ENCODE measurements at regions not wholly inside any gene's neighbourhood (a gene's known extent, or its start where the extent isn't known, plus 50 kb on each side); places are given as distances from the start of the nearest gene placed in this dataset.

DNA sequence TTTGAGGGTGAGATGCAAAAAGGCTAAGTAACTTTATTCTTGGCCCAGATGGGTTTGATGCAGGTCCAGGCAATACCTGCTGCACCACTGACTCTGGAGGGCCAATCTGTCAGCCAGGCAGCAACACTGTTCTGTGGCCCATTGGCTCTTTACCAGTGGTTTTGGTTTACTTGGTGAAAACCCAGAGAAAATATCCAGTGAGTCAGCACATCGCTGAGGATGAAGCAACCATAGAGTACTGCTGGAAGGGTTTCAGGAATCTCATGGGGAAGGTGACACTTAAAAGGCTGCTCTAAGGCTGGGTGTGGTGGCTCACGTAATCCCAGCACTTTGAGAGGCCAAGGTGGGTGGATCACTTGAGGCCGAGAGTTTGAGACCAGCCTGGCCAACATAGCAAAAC lies 192.5 kb upstream of the FAM98A start:
- DNase-seq = no peak

DNA sequence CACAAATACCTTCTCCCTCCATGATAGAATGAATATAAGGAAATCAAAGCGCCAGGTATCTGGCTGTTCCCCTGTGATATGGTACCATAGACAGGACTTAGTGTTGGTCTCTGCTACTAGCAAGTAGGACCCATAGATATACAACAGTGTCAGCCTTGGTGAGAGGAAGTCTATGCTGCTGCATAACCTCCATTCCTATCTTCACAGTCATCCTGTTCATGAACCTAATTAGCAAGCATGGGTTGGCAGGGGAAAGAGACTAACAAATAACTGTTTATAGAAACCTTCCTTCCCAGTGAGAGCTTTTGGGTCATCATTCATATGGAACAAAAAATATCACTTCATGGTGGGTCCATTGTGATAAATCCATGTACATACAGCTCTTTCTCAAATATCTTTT lies 188.9 kb upstream of the FAM98A start:
- DNase-seq = no peak

DNA sequence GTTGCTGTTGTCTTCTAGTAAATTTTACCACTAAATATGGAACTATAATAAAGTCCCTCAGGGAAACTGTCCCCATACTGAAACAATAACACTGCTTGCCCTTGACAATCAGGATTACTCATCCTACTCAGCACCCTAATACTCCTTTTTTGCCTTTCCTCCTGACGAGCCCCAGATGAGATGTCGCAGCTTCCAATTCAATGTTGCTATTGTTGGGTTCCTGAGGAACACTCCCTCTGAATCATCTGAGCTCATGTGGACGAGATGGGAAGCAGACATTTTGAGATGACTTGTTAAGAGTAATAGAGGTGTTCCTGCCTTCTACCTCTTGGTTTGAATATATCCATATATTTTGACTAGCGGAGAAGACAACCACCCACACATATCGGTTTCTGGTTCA lies 187.8 kb upstream of the FAM98A start:
- DNase-seq = no peak

DNA sequence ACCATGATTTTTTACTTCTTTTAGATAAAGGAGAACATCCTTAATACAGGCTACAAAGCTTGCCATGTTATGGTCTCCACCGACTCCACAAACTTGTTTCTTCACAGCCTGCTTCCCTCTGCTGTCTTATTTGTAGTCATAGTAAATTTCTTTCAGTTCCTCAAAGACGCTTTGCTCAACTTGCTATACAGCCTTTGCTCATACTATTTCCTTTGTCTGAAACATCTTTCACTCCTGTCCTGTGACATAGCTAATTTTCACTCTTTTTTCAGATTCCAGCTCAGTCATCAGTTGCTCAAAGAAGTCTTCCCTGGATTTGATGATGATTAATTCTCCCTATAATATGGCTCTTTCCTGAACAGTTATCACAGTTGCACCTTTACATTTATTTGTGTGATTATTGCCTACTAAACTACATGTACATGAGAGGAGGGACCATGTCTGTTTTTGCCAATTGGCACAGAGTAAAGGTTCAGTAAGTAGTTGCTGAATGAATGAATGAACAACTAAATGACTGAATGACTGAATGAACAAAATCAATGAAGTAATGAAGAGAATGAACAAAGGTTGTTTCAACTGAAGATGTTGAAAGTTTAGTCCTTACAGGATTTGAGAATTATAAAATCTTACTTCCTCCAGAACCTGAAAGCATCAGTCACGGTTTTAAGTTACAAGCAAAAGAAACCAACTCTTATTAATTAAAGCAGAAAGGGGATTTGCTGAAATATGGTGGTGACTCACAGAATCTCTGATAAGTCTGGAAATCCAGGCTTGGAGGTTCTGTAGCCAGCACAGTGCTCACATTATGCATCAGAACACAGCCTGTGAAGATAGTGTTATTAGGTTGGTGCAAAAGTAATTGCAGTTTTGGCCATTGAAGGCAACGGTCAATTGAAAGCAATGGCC lies 186.4 kb upstream of the FAM98A start:
- no peak for DNase-seq

DNA sequence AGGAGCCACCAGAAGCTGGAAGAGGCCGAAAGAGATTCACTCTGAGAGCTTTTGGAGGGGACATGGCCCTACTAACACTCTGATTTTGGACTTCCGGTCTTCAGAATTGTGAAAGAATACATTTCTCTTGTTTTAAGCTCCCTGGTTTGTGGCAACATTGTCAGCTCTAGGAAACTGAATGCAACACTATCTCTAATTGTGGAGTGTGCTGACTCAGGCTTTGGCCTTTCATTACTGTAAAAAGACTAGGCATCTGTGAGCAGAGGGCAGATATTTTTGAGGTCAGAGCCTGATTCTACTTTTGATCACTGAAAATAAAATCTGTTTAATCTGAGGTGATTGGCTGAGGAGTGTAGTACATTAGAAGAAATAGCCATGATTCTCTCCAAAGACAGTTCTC lies 185.4 kb upstream of the FAM98A start:
- DNase-seq = no peak

DNA sequence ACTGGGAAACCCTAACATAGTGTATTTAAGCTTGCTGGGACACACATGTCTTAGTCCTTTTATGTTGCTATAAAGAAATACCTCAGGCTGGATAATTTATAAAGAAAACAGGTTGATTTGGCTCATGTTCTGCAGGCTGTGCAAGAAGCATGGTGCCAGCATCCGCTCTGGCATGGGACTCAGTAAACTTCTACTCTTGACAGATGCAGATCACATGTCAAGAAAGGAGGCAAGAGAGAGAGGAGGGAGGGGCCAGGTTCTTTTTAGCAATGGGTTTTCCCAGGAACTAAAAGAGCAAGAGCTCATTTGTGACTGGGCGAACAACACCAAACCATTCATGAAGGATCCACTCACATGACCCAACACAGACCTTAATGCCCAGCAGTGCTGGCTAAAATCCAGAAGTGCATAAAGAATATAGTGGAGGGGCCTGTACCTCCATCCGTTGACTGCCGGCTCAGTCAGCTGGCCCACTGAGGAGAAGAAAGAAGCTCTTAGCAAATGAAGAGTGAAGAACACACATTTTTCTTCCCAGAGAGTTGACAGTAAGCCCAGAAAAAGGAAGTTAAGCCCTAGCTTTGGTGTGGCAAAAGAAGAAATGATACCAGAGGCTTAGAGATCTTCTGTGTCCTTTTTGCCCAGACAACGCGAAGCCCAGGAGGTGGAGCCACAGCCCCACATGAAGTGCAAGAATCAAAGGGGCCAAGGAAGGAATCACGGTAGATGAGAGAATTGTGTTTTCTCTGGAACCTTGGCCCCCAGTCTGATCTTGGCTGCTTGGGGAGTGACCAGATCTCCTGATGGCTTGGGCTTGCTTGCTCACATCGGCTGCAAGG lies 183.5 kb upstream of the FAM98A start:
- no peak for DNase-seq

DNA sequence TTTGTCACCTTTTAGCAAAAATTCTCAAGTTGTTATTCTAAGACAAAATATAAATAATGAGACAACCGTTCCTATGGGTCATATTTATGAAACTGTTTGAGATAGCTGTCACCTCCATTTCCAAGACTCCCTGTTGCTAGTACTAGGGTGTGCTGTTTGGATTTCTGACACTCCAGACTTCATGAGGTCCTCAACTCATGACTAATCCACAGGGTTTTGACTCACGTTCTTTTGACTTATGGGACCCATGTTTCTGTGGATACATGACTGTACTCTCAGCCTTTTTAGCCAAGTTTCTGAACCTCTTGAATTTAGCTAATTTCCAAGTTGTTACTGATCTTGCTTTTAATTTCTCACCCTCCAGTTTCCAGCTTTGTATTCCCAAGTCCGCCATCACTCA lies 178.7 kb upstream of the FAM98A start:
- DNase-seq = no peak

DNA sequence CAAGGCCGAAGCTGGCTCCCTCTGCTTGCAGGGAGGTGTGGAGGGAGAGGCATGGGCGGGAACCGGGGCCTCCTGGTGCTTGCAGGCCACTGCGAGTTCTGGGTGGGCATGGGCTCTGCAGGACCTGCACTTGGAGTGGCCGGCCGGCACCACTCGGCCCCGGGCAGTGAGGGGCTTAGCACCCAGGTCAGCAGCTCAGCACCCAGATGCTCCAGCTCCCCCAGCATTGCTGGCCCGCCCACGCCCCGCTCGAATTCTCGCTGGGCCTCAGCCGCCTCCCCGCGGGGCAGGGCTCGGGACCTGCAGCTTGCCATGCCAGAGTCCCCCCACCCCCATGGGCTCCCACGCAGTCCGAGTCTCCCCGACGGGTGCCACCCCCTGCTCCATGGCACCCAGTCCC lies 176.2 kb upstream of the FAM98A start:
- DNase-seq = no peak

DNA sequence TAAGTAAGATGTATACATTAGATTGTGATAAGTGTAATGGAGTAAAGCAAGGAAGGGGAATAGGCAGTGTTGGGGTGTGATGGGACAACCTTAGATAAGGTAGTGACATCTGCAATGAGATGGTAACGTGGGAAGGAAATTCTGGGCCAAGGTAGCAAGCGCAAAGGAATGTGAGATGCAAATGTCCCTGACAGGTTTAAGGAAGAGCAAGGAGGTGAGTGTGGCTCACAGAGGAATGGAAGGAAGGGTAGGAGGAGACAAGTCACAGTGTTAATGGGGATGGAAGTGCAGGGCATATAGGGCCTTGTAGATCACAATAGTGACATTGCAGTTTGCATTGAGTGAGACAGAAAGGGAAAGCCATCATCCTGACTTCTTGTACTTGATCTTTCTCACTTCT lies 170.9 kb upstream of the FAM98A start:
- no peak for DNase-seq

DNA sequence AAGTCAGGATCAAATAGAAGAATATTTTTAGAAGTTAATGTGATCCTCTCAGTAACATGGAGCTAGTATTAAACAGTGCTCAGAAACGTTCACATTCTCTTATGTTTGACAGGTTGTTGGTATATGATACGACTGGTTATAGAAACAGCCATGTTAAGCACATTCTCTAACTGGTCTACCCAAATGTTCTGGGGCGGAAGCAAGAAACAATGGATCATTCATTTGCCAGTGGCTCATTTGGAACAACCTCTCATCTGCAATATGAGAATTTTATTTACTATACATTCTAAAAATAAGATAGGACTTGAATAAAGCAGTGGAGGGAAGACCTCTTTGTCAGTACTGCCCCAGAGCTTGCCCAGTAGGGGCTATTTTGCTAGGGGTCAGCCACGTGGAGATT lies 167.1 kb upstream of the FAM98A start:
- no peak for DNase-seq

DNA sequence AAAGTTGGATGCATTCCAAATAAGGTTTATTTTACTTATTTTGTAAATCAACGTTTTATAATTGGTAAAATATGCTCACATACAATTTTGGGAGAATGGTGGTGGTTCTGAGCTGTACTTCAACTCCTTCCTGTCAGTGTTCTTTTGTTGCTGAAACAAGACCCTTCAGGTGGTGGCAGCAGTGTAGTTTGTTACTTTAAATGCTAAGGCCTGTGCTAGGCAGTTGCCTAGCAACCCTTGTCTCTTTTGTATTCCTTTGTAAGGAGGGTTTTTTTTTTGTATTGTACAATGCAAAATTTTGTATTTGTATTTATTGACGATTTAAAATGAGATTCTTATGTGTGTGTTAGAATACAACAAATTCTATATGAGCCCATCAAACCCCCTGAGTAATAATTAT lies 166.0 kb upstream of the FAM98A start:
- DNase-seq = no peak

DNA sequence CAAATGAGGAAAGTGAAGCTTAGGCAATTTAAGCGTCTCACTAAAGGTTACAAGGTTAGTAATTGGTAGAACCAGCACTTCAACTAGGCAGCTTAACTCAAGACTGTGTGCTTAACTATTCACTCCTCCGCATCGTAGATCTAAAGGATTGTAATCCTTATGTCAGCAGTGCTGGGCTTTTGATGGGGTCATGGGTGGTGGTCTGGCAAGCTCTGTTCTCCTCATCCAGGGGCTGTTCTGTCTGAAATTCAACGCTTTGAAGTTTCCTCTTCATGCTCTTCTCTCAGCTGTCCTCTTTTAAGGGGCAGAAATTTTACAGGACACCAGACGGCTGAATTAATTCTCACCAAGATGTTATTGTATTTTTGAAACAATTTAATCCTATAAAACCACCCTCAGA lies 165.5 kb upstream of the FAM98A start:
- no peak for DNase-seq

DNA sequence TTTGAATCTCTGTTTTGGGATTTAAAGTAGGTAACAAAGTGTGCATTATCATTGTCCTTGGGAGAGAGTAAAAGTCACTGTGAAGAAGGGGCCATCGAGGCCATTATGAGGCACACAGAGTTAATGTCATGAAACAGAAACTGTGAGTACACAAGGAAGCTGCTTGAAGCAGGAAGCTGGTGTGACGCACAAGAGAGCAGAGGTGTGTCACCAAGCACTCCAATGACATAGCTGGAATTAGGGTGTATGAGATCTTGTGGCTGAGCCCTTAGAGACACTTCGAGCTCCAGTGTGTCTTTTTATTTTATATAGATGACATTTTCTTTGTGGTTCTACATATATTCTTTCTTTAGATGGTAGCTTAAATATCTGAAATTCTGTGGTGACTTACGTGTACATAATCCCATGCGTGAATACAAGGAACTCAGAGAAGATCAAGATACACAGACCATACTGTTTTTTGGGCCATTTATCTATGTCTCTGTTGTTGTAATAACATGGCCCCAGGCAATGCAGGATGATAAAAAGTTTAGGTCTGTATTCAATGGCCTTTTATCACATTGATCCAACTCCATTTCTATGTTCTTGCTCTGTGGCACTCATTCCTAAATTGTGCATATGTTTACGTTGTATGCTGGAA lies 164.7 kb upstream of the FAM98A start:
- no peak for DNase-seq

DNA sequence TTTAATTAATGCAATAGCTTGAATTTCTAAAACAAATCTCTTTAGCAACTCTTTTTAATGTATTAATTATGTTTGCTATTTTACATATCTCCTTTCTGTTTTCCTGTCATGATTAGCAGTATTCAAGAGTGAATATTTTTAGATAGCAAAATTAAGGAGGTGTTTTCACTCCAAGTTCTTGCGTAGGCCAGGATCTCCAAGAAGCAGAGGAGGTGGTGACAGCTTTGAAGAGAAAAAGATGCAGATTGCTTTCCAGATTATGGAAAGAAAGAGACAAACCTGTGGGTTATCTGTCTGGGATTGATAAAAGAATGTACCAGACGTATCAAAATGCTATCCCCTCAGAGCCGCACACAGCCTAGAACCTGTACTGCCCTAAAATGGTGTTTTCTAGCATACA lies 163.5 kb upstream of the FAM98A start:
- DNase-seq = no peak

DNA sequence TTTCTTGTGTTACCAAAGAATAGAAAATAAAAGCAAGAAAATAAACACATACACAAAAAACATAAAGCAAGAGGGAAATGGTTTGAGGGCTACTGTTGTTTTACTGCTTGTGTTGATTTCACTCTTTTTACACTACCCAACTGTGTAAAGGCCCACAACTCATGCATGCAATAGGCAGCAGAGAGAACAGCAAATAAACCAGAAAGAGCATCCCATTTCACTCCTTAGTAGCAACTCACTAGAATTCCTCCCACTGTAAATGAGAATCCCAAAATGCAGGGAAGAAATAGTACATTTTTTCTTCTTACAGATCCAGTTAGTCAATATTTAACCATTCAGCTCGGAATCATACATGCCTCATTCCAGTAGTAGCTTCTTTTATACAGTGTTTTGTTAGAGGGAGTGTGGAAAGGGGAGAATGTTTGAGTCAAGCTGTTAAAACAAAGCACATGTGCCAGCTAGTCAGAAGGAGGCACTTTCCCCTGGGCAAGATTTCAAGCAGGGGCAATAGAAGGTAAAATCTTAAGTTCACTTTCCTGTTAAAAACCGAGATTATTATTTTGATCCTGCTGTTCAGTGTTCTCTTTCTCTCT lies 147.2 kb upstream of the FAM98A start:
- no peak for DNase-seq

DNA sequence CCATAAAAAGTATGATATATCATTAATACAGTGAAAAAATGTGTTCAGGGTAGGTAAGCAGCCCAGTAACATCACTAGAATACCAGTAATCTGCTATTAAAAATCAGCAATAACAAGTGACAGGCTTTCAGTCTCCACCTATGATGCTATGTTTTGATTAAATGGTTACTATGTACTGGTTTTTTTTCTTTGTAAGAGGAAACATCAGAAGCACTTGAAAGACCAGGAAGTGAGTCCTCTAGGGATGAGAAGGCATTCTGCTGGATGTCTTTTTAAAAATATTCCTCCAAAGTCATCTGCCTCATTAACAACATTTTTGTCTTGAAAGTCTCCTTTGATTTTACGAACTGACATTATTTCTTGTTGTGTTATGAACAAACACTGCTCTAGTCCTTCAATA lies 136.0 kb upstream of the FAM98A start:
- no peak for DNase-seq

DNA sequence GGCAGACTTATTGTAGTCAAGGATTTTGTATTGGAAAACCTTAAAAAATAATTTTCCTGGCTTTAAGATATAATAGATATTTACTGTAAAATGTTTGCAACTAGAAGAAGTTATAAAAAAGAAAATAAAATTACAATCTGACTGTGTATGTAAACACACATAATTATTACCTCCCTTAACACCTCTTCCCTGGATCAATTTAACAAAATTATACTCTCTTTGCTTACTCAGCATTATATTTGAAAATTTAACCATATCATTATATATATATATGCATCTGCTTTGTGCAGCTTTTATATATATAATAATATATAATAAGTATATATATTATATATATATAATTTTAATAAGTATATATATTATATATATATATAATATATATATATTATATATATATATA lies 131.7 kb upstream of the FAM98A start:
- no peak for DNase-seq

DNA sequence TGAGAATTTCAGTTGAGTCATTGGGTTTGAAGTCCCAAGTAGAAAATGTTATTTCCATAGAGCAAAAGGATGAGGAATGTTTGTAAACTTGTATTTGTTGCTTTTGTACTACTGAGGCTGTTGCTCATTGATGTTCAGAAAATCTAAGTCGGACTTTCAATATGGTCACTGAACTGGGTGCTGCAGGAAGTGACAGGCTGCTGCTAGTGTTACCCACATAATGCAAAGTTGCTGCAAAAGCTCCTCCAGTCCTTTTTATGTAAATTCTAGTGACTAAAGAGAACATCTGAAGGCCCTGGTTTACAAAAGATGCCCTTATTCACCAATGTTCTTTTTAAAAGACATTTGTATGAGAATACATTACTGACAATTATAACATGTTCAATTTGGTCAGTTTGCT lies 131.1 kb upstream of the FAM98A start:
- no peak for DNase-seq

DNA sequence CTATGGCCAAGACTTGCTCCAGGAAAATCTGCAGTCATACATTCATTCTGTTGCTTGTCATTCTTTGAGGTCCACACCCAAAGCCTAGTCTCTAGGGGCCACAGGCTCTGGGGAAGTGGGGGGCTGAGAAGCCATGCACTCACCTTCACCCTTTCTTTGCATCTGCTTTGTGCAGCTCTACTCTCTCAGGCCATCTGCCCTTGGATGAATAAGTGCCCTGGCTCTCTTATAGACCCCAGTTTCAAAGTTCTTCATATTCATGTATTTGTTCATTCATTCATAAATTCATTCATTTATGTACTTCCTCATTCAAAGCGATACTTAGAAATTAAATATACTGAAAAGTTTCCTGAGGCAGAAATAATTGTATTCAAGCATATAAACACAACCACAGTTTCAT lies 130.3 kb upstream of the FAM98A start:
- no peak for DNase-seq

DNA sequence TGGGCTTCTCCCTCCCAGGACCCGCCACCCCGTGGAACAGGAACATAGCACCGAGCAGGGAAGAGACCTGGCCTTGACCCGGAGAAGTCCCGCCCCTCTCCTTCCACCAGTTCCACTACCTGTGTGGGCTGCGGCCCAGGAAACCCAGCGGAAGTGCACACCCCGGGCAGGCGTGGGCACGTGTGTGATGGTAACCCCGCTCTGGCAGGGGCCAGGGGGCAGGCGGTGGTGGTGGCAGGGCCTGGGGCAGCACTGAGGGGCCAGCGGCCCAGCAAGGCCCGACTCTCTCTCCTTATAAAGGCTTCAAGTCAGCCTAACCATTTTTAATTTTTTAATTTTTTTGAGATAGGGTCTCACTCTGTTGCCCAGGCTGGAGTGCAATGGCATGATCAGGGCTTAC lies 129.0 kb upstream of the FAM98A start:
- no peak for DNase-seq

DNA sequence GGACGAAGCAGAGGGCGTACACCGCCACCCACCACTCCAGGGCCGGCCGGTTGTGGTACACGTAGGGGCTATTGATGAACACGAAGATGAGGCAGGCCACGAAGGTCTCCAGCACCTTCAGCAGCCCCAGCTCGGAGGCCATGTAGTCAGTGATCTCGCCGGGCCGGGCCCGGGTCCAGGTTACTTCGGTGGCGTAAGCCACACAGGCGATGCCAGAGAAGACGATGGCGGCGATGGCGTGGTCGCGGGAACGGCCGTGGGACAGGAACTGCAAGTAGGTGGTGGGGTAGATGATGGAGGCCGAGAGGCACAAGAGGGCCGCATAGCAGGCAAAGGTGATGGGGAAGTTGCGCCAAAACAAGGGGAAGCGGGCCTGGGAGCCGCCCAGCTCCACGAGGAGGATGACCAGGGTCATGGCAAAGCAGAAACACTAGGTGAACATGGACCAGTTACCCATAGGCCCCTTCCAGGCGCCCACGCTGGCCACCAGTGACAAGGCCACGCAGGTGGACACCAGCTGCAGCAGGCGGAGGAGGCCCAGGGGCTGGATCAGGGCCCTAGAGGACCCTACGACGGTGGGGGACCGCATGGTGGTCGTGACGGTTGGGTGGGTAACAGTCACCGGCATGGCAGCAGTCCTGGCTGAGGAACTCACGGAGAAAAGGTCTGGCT lies 128.4 kb upstream of the FAM98A start:
- no peak for DNase-seq

DNA sequence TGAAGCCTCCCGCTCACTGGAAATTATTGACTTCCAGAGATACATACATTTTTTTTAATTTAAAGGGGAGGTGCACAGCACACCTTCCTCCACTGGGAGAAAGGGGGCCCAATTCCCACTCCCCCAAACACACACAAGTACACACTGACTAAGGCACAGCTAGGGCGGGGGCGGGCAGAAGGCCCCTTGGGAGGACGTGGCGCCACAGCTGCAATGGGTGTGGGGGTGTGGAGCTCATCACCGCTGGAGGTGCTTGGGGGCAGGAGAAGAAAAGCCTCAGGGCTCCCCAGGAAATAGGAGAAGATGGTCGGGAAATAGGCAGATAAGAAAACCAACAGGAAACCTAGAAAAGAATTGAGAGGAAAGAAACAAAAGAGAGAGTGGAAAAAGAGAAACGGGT lies 127.3 kb upstream of the FAM98A start:
- DNase-seq = no peak

DNA sequence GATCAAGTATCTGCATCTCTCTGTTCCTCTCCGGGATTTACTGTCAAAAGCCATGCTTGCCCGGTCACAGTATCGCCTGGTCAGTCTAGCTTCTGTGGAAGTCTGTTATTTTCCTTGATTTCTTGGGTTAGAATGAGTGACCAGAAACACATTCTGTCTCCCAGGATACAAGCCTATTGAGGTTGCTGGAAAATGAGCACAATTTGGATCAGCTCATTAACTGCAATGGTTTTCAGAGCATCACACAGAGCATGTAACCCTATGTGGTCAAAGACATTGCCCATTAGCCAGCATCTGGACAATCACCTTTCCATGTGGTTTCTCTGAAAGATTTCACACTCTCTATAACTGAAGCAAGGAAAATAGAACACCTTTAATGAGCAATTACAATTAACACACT lies 124.2 kb upstream of the FAM98A start:
- DNase-seq = no peak
